Gastroesophageal sphincter (tissue), 4 donors: ENCODE measurements at regions not wholly inside any gene's neighbourhood (a gene's known extent, or its start where the extent isn't known, plus 50 kb on each side); places are given as distances from the start of the nearest gene placed in this dataset.

Source experiments
- ATAC-seq: fragments of 150-250 bp; one replicate; pipeline ENCODE4 v1.9.1; 2016; ENCODE audit warnings: mild to moderate bottlenecking, moderate library complexity
- H3K27ac ChIP-seq, 4 donors: fragments of 200-600 bp; sonication (generic) in 3 of 4; 1 replicate in 3 of 4; 2 replicates in 1 of 4; pipeline ENCODE4 v1.5.1; 2016 to 2019
- H3K27me3 ChIP-seq: fragments of 200-600 bp; sonication (generic); one replicate; pipeline ENCODE4 v1.5.1; 2019
- H3K36me3 ChIP-seq, 2 donors: fragments of 200-600 bp; sonication (generic); one replicate each; pipeline ENCODE4 v1.5.1; 2019; ENCODE audit warnings: control low read depth in 1 of 2
- H3K4me1 ChIP-seq, 3 donors: fragments of 200-600 bp; sonication (generic); 1 replicate in 2 of 3; 2 replicates in 1 of 3; pipeline ENCODE4 v1.5.1; 2016 to 2019; ENCODE audit warnings: control low read depth in 2 of 3
- H3K4me3 ChIP-seq, 2 donors: fragments of 200-600 bp; sonication (generic); one replicate each; pipeline ENCODE4 v1.5.1; 2019; ENCODE audit warnings: mild to moderate bottlenecking in 1 of 2, moderate library complexity in 1 of 2
- H3K9me3 ChIP-seq, 3 donors: fragments of 200-600 bp; sonication (generic); one replicate each; pipeline ENCODE4 v1.5.1; 2017 to 2019; ENCODE audit warnings: control low read depth in 2 of 3
- CTCF ChIP-seq, 4 experiments: fragments of 200-600 bp in 2 of 4; fragments of 450-650 bp in 2 of 4; sonication (generic) in 1 of 4; IDR thresholded peaks; one replicate each; pipeline ENCODE4 v1.5.1; 2017 to 2019; ENCODE audit warnings: antibody characterized with exemption in 4 of 4, mild to moderate bottlenecking in 2 of 4, moderate library complexity in 2 of 4
- EP300 ChIP-seq: sonication (generic); formaldehyde crosslinking; IDR thresholded peaks from one replicate; pipeline ENCODE4 v1.6.1; 2017; ENCODE audit warnings: antibody characterized with exemption, mild to moderate bottlenecking
- POLR2A ChIP-seq, 2 donors: fragments of 450-650 bp; IDR thresholded peaks; one replicate each; pipeline ENCODE4 v1.6.1; 2017; ENCODE audit warnings: antibody characterized with exemption in 2 of 2, mild to moderate bottlenecking in 2 of 2, moderate library complexity in 1 of 2
- POLR2AphosphoS5 ChIP-seq: sonication (generic); formaldehyde crosslinking; IDR thresholded peaks from one replicate; pipeline ENCODE4 v1.6.1; 2017; ENCODE audit warnings: antibody characterized with exemption
- WGBS, 2 donors: methylation state at CpG; one replicate each; pipeline ENCODE4 v1.1.5; 2018; ENCODE audit warnings: low coverage in 1 of 2; 5-methylcytosine and 5-hydroxymethylcytosine counted together

- H3K27me3 ChIP-seq = no peaks in the 10 kb centered on the region
- no peak overlapping the region for H3K27ac ChIP-seq
- H3K9me3 ChIP-seq = no peaks in the 10 kb centered on the region
- no peaks in the 10 kb centered on the region for H3K4me1 ChIP-seq
- 67 to 80% methylated on average over 3 to 4 of the region's 4 CpGs for WGBS, 2 donors
- no peaks in the 10 kb centered on the region for H3K36me3 ChIP-seq
- H3K4me3 ChIP-seq = no peak overlapping the region
- ATAC-seq = no peak
- no peak for TF ChIP-seq POLR2AphosphoS5
- TF ChIP-seq CTCF (IDR thresholded peaks at IDR 0.05) = no peak
- no peak for TF ChIP-seq EP300
- TF ChIP-seq POLR2A (IDR thresholded peaks at IDR 0.05) = no peak
Observed at GRCh38 chr12:70091021-70091521, 152.2 kb upstream of the CNOT2 start.

- peak; percentile 51 for ATAC-seq
- 42 to 57% methylated on average over 2 of the region's 2 CpGs for WGBS, 2 donors
- Histone ChIP-seq H3K4me1 (no peaks in the 10 kb centered on the region), H3K27ac (no peak overlapping the region), H3K9me3 (no peaks in the 10 kb centered on the region), H3K27me3 (no peaks in the 10 kb centered on the region), H3K4me3 (no peak overlapping the region), H3K36me3 (no peaks in the 10 kb centered on the region)
- TF ChIP-seq CTCF (IDR thresholded peaks at IDR 0.05) = no peak
Observed at GRCh38 chr12:70094467-70094866, 148.8 kb upstream of the CNOT2 start.

GRCh38 chr12:70096759-70097410, 146.3 kb upstream of the CNOT2 start:
- no peaks in the 10 kb centered on the region for H3K9me3 ChIP-seq
- H3K4me1 ChIP-seq = no peaks in the 10 kb centered on the region
- no peaks in the 10 kb centered on the region for H3K36me3 ChIP-seq
- TF ChIP-seq POLR2A (IDR thresholded peaks at IDR 0.05) = no peak
- TF ChIP-seq EP300 = no peak
- TF ChIP-seq POLR2AphosphoS5 = no peak
- TF ChIP-seq CTCF (IDR thresholded peaks at IDR 0.05) = no peak
- no peaks in the 10 kb centered on the region for H3K27me3 ChIP-seq
- H3K27ac ChIP-seq = no peak overlapping the region
- H3K4me3 ChIP-seq = no peak overlapping the region
- WGBS, 2 donors = 87 to 100% methylated on average over 2 of the region's 2 CpGs
- no peak for ATAC-seq

GRCh38 chr12:70101064-70101463, 142.2 kb upstream of the CNOT2 start:
- Histone ChIP-seq H3K4me3 (no peak overlapping the region), H3K27me3 (no peaks in the 10 kb centered on the region), H3K27ac (no peak overlapping the region), H3K36me3 (no peaks in the 10 kb centered on the region), H3K9me3 (no peaks in the 10 kb centered on the region), H3K4me1 (no peaks in the 10 kb centered on the region)
- TF ChIP-seq CTCF (IDR thresholded peaks at IDR 0.05) = no peak
- no peak for TF ChIP-seq POLR2AphosphoS5
- TF ChIP-seq POLR2A (IDR thresholded peaks at IDR 0.05) = no peak
- no peak for TF ChIP-seq EP300
- 77 to 89% methylated on average over 1 of the region's 1 CpG for WGBS, 2 donors
- no peak for ATAC-seq

GRCh38 chr12:70106347-70106746, 136.9 kb upstream of the CNOT2 start:
- no peak overlapping the region for H3K27ac ChIP-seq
- no peaks in the 10 kb centered on the region for H3K36me3 ChIP-seq
- H3K9me3 ChIP-seq = peaks cover 0 to 25% (median 0%) of the 10 kb centered on the region in 3 donors
- H3K4me3 ChIP-seq = no peak overlapping the region
- ATAC-seq = no peak
- TF ChIP-seq EP300 (no peak), CTCF (IDR thresholded peaks at IDR 0.05) (no peak), POLR2A (IDR thresholded peaks at IDR 0.05) (no peak), POLR2AphosphoS5 (no peak)
- 47 to 50% methylated on average over 1 of the region's 1 CpG for WGBS, 2 donors
- H3K27me3 ChIP-seq = no peaks in the 10 kb centered on the region
- H3K4me1 ChIP-seq = no peaks in the 10 kb centered on the region
